H4 (cell line): ENCODE measurements at regions not wholly inside any gene's neighbourhood (a gene's known extent, or its start where the extent isn't known, plus 50 kb on each side); places are given as distances from the start of the nearest gene placed in this dataset.

Experiments
- DNase-seq: peaks from one replicate; pipeline ENCODE4 v3.0.0-alpha.2; 2015; ENCODE audit warnings: low spot score

DNA sequence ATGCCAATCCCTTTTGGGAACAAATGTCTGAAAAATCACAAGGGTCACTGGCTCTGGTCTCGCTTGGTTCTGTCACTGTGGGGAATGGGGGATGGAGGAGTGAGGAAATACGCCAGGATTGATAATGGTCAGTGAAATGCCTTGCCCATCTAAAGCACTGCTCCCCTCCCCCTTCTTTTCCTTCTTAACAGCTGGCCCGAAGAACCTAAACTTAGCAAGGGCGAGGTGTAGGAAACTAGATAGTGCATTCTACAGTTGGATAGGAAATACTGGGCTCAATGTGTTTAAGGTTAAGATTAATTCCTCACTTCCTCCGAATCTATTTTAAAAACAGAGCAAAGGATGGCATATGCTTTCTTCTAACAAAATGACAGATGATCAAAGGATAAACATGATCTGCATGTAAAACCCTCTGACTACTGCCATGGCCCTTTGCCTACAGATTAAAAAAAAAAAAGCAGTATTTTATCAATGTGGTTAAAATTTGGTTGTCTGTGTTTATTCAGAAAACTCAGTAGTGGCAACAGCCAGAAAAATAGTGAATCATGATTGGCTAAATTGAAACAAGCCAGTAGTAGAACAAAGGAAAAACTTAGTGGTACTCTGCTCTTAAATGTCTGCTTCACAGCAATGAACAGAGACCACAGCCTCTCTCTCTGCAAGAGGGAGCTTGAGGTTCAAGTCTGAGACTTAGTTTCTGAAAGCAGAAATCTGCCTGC, 86.1 kb upstream of the VAV3 start:
- DNase-seq, result peak; percentile 13

DNA sequence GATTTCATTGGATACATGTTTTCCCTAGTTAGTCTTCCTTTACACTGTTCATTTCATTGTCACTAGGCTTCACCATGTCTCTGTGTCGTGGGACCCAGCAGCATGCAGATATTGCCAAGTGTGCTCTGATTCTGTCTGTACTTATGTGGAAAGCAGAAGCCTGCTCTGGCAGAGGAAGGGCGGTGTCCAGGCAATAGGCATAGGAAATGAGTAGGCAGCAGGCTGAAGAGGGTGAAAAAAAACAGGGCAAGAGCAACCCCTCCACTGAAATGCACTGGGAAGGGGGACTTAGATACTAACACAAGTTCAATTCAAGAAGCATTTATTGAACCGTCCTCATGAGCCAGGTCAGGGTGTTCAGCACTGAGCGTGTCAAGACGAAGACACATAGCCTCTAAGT, 85.2 kb upstream of the VAV3 start:
- DNase-seq, result no peak

DNA sequence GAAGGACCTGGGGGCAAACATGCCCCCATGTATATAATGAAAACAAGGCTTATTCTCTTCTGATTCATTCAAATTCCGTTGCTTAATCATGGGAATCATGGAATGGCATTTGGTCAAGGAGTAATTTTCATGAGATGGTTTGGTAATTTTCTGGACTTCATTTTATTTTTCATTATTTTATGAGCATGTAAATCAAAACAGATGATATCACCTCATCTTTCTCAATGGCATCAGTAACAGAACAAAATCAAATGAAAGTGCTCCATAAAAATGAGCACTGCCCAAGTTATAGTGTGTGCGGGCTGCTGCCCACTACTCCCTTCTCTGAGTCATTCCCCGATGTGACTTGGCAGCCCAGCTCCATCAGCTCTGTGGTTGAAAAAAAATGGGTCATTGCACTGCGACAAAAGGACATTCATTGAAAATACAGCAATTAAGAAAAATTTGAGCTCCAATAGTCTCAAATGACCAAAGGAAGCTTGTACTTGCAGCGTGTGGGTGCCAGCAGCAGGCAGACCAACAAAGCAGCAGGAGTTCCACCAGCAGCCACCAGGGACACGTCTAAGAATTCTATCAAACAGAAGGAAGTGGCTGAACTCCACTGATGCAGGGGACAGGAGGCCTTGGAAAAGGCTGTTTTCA, 84.3 kb upstream of the VAV3 start:
- DNase-seq, result peak; percentile 84

DNA sequence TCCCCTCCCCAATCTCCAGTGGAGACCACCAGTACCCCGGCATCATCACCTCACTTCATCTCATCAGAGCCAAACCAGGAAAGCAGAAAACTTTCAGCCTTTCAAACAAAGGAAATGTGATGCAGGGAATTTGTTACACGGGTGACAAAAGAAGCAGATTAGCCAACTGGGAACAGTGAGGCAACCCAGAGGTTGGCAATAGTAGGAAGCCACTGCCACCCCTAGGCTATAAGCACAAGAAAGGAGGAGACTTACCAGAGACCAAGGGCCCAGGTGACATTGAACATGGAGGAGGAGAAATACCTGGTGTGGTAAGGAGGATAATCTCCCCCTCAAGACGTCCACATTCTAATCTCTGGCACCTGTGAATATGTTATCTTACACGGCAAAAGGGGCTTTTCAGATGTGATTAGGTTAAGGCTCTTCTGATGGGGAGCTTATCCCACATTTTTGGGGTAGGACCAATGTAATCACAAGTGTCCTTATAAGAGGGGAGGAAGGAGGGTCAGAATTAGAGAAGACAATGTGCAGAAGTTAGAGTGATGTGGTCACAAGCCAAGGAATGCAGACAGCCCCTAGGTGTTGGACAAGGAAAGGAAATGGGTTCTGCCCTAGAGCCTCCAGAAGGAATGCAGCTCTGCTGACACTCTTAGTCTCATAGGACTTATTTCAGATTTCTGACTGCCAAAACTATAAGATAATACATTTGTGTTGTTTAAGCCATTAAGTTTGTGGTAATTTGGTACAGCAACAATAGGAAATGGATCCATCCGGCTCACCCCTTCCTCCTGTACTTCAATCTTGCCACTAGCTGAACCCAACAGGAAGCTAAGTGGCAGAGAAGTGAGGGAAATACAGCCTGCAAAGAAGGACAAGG, 83.6 kb upstream of the VAV3 start:
- DNase-seq, result no peak

DNA sequence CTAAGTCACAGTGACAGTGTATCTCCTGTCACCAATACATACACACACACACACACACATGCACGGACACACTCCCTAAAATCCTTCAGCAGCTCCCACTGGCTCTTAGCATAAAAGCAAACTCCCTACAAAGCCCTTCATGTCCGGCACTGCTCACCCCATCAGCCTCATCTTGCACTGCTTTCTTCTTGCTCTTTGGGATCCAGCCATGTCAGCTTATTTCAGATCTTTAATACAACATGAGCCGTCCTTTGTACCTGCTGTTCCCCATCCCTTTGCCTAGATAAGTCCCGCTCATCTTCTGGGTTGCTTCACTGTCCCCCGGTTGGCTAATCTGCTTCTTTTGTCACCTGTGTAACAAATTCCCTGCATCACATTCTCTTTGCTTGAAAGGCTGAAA, 82.1 kb upstream of the VAV3 start:
- no peak for DNase-seq

DNA sequence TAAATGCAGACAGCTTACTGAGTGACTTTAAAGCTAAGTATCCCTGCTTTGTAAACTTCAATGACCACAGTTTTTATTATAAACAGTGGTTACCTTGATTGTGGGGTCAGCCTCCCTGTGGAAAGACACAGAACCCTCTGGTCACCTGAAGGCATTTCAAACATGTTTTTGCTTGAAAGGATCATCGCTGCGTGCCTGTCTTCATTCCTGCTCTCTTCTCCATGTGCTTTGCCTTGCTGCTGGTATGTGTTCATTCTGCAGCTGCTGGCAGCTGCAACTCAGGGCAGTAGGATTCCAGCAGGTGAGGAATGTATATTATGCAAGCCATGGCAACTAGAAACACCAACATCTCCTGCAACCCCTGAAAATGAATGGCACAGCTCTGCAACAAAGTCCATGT, 81.0 kb upstream of the VAV3 start:
- peak; percentile 45 for DNase-seq

DNA sequence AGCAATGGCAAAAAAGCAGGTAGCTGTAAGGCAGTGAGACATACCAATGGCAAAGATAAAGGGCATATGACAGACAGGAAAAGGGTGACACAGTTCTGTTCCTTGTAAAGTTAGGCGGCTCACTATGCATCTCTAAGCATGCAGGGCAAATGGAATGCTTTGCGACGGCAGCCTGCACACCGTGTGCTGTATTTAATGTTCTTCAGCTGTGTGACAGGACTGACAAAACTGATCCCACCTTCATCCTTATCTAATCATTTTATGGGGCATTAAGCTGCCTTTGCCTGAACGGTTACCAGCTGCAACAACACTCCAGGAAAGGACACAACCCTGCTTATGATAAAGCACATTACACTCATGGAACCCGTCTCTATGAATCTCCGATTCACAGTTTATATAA, 80.5 kb upstream of the VAV3 start:
- DNase-seq, result no peak

DNA sequence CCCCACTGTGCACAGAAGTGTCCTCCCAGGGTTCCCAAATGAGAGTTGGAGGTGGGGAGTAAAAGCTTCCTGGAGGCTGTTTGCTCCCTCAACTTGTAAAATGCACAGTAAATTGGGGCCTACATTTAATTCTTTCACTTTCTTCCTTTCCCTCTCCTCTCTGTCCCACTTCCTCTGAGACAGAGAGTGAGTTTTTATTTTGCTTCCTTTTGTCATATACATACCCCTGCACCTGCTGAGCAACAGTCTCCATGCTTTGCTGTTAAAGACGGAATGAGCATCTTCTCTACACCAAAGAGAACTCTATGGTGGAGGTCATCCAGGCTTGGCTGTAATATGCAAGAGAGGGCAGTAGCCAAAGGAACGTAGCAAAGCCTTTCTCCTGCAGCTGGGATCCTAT, 79.3 kb upstream of the VAV3 start:
- DNase-seq, result no peak

DNA sequence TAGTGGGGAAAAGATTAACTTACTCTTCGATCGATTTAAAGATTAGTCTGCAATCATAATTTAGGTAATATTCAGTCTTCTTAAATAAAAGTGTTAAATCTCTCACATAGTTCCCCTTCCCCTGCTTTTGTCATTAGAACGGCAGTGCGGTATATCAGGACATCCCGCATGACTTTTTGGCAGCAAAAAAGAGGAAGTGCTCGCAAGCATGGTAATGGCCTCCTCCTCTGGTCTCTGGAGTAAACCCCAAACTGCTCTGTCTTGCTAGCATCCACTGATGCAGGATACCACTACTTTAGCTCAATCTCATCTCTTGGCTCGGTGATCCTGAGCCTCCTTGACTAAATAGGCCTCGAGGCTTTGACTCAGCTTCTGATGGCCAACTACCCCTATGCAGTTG, 78.7 kb upstream of the VAV3 start:
- DNase-seq, result no peak

DNA sequence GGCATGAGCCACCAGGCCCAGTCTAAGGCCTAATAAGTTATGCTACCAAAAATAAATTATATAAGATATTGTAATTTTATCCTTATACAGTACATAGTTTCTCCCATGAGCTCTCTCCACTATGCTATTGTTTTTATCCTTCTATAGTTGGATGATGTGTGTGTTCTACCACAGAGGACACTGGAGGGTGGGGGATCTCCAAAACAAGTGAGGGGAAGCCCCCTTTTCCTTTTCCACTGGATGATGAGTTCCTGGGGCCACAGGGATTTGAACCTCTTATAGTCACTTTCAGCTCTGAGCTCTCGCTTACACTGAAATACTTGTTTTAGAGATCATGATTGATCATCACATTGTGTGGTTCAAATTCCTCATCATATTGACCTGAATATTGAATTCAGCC, 77.6 kb upstream of the VAV3 start:
- no peak for DNase-seq

DNA sequence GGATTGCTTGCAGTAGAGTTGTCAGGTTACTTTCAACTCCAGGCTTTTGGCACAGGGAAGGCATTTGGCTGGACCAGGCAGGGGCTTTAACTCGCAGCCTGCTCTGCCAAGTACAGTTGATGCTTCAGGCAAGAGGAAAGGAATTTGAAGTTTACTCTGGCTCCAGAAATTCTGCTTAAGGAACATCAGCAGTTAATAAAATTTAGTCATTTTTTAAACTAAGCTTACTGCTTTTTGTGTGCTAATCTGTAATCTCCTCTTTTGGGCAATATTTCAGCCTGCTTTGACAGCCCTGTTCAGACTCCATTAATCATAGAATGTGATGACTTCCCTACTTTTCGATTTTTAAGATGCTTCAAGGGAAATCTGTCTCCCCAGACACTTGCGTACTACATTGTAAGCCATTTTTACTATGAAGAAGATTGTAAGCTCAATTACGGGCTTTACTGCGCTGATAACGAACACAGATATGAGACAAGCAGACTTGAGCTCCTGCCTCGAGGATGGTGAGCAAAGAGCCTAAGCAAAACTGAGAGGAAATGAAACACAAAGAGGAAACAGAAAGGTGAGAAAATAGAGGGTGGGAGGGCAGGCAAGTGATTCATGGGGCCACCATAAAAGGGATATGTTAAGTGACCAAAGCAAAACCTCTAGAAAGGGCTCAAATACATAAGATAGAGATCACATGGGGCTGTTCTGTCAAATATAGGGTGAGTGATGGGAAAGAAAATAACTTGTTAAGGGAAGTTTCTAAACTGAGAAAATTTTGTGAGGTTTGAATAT, 76.6 kb upstream of the VAV3 start:
- DNase-seq, result no peak

DNA sequence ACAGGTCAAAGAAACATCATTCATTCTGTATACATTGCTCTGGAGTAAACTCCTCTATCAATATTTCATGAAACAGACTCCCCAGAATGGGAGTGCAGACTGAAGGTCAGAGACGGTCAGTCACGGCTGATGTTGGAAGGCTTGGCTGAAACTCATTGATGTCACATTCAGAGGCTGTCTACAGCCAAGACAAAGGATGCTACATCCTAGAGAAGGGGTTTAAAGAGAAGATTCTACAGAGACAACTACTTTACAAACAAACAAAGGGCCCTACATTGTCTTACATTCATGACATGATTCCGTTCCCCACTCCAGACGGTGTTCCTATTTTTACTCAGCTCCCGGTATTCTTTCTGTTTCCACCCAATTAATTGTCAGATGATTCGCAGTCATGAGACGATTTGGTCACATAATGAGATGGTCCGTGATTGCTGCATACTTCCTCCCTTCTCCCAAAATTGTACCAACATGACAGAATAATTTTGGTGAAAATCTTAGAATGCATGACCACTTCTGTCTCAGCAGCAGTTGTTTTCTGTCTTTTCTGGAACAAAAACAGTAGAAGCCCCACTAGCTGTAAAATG, 73.8 kb upstream of the VAV3 start:
- DNase-seq, result no peak

DNA sequence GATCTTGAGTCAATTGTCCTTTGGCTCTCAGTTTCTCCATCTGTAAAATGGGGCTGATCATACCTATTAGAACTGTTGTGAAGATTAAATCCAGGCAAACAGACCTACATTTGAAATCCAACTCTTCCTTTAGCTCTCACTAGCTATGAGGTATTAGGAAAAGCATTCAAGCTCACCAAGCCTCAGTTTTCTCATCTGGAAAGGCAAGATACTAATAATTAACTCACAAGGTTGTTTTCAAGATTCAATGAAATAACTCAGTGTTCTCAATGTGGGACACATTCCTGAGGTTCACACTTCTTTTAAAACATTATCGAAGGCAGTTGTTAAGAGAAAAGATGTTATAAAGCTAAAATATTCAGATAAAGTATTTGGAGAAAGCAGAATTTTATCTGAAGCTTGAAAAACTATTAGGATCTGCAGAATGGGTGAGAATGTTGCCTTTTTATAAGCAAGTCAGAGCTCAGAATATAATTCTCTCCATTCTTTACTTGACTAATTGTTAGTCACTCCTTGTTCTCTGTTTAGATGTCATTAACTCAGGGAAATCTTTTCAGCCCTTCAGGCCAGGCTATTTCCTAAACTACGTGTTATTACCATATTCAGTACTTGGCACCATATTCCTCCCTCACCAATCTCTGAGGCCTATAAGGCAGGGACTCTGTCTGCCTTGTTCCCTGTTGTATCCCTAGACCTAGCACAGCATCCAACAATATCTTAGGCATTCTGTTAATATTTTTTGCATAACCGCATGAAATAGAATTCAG, 72.0 kb upstream of the VAV3 start:
- no peak for DNase-seq

DNA sequence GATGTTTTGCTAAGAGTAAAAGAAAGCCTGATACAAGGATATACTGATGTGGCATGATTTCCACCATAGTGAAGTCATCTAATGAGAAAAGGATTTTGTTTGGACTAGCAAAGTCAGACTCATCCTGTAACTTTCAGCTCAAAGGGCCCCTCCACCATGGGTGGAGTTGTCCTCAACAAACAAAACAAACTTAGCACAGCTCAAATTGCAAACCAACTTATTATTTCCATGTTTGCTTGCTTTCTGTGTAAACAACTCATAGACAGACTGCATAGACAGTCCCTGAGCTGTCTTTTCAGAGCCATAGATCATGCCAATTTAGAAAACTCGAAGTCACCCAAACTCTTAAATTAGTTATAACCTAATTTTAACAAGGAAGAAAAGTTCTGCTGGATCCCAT, 69.4 kb upstream of the VAV3 start:
- peak; percentile 60 for DNase-seq

DNA sequence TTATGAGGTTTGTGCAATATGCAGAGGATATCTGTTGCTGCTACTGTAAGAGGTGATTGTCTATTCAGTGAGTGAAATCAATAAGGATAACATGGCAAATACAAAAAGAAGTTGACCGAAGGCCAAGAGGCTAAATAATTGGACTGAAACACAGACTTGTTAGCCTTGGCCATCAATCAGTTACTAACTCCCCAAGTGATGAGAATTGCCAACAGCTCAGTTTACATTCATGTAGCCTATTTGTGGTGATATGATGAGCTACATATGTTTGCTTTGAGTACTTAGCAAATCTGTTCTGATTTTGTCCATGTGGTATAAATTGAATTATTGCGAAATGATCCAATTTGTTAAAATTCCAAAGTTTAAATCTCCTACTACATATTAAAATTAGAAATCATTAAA, 68.6 kb upstream of the VAV3 start:
- no peak for DNase-seq

DNA sequence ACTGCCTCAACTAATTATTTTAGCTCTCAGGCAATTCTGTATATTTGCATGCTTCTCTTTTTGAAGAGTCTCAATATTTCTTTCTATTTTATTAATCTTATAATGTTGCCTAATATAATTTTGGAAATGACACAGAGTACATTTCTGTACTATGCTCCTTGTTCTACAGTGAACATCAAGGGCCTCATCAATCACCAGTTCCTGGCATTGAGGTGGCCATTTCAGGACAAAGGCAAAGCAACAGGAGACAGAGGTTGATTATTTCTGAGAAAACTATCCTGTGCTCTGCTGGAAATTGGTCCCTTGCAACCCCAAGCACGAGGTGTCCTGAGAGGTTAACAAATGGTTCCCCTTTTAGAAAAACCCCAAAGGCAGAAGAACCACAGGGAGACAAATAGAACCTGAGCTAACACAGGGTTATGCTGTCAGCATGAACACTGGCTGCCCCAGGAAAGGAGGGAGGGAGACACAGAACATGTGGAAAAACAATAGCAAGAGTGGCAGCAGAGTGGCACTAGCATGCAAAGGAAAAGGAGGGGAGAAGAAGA, 63.9 kb upstream of the VAV3 start:
- no peak for DNase-seq

DNA sequence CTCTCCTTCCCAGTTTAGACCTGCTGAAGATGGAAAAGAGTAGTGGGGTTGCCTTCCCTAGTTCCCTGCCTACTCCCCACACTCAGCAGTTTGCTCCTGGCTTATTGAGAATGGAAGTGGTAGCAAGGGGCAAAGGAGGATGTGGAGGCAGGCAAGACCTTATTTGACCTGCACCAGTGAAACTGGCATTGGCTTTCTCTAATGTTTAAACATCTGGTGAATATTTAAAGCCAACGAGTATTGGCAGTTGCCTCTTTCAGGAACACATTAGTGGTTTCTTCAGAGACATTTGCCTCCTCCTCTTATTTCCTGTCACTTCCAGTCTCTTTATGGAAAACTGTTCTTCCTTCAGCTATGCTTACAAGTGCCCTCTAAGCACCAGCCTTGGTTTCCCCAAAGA, 62.4 kb upstream of the VAV3 start:
- no peak for DNase-seq

DNA sequence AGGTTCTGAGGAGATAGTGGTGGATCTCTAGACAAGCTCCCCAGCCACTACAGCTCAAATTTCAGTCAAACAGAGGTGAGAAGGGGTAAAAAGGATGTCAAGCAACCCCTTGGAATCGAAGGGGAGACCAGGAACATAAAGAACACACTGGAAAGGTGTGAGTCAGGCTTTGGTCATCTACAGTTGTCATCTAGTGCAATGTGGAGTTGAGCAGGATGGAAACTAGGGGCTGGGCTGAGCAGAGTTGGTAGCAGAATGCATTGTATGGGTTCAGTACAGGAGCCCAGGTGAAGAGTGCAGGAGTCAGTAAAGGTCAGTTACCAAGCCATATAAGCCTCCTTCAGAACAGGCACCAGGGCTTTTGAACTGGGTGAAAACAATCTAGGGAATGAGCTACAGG, 52.7 kb upstream of the VAV3 start:
- no peak for DNase-seq

DNA sequence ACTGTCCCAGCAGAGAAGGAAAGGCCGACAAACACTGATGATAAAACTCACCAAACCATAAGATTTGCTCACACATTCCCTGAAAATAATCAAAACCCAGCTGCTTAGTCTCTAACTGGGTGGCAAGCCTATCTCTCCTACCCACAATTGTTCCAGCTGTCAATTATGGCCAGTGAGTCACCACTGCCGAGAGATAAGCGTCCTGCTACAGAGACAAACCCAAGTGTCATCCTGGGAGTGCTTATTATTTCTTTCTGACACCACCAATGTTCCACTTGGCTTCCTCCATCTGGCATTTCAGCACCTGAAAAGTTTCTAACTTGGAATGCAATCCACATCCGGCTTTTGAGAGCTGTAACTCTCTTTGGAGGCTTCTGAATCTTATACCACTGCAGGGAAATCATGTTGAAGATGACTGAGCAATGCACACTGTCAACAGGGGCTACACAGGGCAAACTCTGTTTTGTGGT, 51.5 kb upstream of the VAV3 start:
- peak; percentile 88 for DNase-seq
